HL-60 (cell line): ENCODE measurements at regions not wholly inside any gene's neighbourhood (a gene's known extent, or its start where the extent isn't known, plus 50 kb on each side); places are given as distances from the start of the nearest gene placed in this dataset.

ENCODE experiments used
- CTCF ChIP-seq: IDR thresholded peaks from one replicate; pipeline ENCODE4 v1.5.1; 2011; ENCODE audit warnings: low read length, control low read depth, inconsistent platforms; ENCODE audit not compliant: insufficient read depth
- GABPA ChIP-seq: IDR thresholded peaks from 2 replicates; pipeline ENCODE4 v1.6.1; 2012; ENCODE audit warnings: low read depth
- POLR2AphosphoS5 ChIP-seq: IDR thresholded peaks from 2 replicates; pipeline ENCODE4 v1.6.1; 2012; ENCODE audit warnings: low read depth

- TF ChIP-seq CTCF (no peak), POLR2AphosphoS5 (no peak), GABPA (no peak)
These were observed 524.3 kb upstream of the GRAMD2B start for GRCh38 chr5:125898851-125899405.
